GM12873 (cell line): ENCODE measurements at regions not wholly inside any gene's neighbourhood (a gene's known extent, or its start where the extent isn't known, plus 50 kb on each side); places are given as distances from the start of the nearest gene placed in this dataset.

Experiments
- CTCF ChIP-seq: IDR thresholded peaks from 2 replicates; pipeline ENCODE4 v1.5.1; 2012; ENCODE audit warnings: low read depth, mild to moderate bottlenecking, moderate library complexity, low read length, control low read depth; ENCODE audit not compliant: insufficient read depth; ENCODE audit errors: missing control alignments

GRCh38 chr6:40874495-40874894 is 164.5 kb downstream of the UNC5CL start:
- no peak for TF ChIP-seq CTCF

- no peak for TF ChIP-seq CTCF
Measured at GRCh38 chr6:40871424-40871823, 167.6 kb downstream of the UNC5CL start.

GRCh38 chr6:40860443-40860842 is 178.6 kb downstream of the UNC5CL start:
- no peak for TF ChIP-seq CTCF

GRCh38 chr6:40856271-40856670 is 182.8 kb downstream of the UNC5CL start:
- TF ChIP-seq CTCF = no peak

- no peak for TF ChIP-seq CTCF
Measured at GRCh38 chr6:40855168-40855880, 183.7 kb downstream of the UNC5CL start.

GRCh38 chr6:40854592-40854991 is 184.4 kb downstream of the UNC5CL start:
- TF ChIP-seq CTCF = no peak

- peak; percentile 65 for TF ChIP-seq CTCF
Measured at GRCh38 chr6:40852779-40853373, 186.1 kb downstream of the UNC5CL start.
